GM23338 (cell line): ENCODE measurements at regions not wholly inside any gene's neighbourhood (a gene's known extent, or its start where the extent isn't known, plus 50 kb on each side); places are given as distances from the start of the nearest gene placed in this dataset.

Experiments used
- ATAC-seq: fragments of 200-7000 bp; cut with Tn5 transposase; 3 replicates; pipeline ENCODE4 v1.9.1; 2020
- DNase-seq: peaks from one replicate; pipeline ENCODE4 v3.0.0-alpha.2; 2015; ENCODE audit warnings: low spot score
- H2AFZ ChIP-seq: fragments of 200-600 bp; sonication (generic); 2 replicates; pipeline ENCODE4 v1.8.0; 2016; ENCODE audit warnings: antibody characterized with exemption, mild to moderate bottlenecking, moderate library complexity
- H3F3A ChIP-seq: fragments of 200-600 bp; sonication (generic); replicated peaks from 2 replicates; pipeline ENCODE4 v1.8.0; 2017; ENCODE audit warnings: antibody characterized with exemption, mixed run types, low read depth
- H3K27ac ChIP-seq: fragments of 200-600 bp; sonication (generic); 2 replicates; pipeline ENCODE4 v1.6.1; 2016; ENCODE audit warnings: low read depth
- H3K27me3 ChIP-seq: fragments of 200-600 bp; sonication (generic); 2 replicates; pipeline ENCODE4 v1.8.0; 2016; ENCODE audit warnings: mild to moderate bottlenecking, mixed run types, moderate library complexity; ENCODE audit not compliant: insufficient read depth
- H3K36me3 ChIP-seq: fragments of 200-600 bp; sonication (generic); 2 replicates; pipeline ENCODE4 v1.8.0; 2016; ENCODE audit warnings: mild to moderate bottlenecking; ENCODE audit not compliant: insufficient read depth
- H3K4me1 ChIP-seq: fragments of 200-600 bp; sonication (generic); 2 replicates; pipeline ENCODE4 v1.8.0; 2016; ENCODE audit warnings: mild to moderate bottlenecking, moderate library complexity; ENCODE audit not compliant: insufficient read depth
- H3K4me2 ChIP-seq: fragments of 200-600 bp; sonication (generic); 2 replicates; pipeline ENCODE4 v1.7.1; 2017; ENCODE audit warnings: mixed run types
- H3K4me3 ChIP-seq: fragments of 200-600 bp; sonication (generic); 2 replicates; pipeline ENCODE4 v1.6.1; 2016; ENCODE audit warnings: mixed run types
- H3K79me2 ChIP-seq: fragments of 200-600 bp; sonication (generic); replicated peaks from 2 replicates; pipeline ENCODE4 v1.8.0; 2017; ENCODE audit warnings: mild to moderate bottlenecking; ENCODE audit not compliant: insufficient read depth
- H3K9me2 ChIP-seq: fragments of 200-600 bp; sonication (generic); 2 replicates; pipeline ENCODE4 v1.8.0; 2017; ENCODE audit not compliant: insufficient read depth
- H4K20me1 ChIP-seq: fragments of 200-600 bp; sonication (generic); replicated peaks from 2 replicates; pipeline ENCODE4 v1.8.0; 2017; ENCODE audit warnings: mild to moderate bottlenecking; ENCODE audit not compliant: insufficient read depth
- H3K27ac Mint-ChIP-seq: 2 replicates; pipeline ENCODE4 v1.8.0; 2020; ENCODE audit warnings: inconsistent platforms, mild to moderate bottlenecking, moderate library complexity, mixed read lengths
- H3K27me3 Mint-ChIP-seq: 3 replicates; pipeline ENCODE4 v1.8.0; 2022; ENCODE audit warnings: low read depth, mild to moderate bottlenecking, moderate library complexity, mixed read lengths, inconsistent platforms; ENCODE audit not compliant: insufficient read depth, poor library complexity
- H3K36me3 Mint-ChIP-seq: 3 replicates; pipeline ENCODE4 v1.8.0; 2021; ENCODE audit warnings: low read depth, mild to moderate bottlenecking, inconsistent platforms, moderate library complexity, mixed read lengths
- H3K4me1 Mint-ChIP-seq: 3 replicates; pipeline ENCODE4 v1.8.0; 2020; ENCODE audit warnings: mild to moderate bottlenecking, inconsistent platforms, mixed read lengths
- H3K4me3 Mint-ChIP-seq: 3 replicates; pipeline ENCODE4 v1.8.0; 2021; ENCODE audit warnings: moderate library complexity, mild to moderate bottlenecking, inconsistent platforms, mixed read lengths
- H3K9me3 Mint-ChIP-seq: 3 replicates; pipeline ENCODE4 v1.8.0; 2020; ENCODE audit warnings: moderate library complexity, mild to moderate bottlenecking, inconsistent platforms, mixed read lengths
- CTCF ChIP-seq, 2 experiments: fragments of 200-600 bp in 1 of 2; sonication (generic) in 1 of 2; conservative IDR thresholded peaks; 2 replicates each; pipeline versions ENCODE4 v1.5.1 to v1.6.1; 2016 to 2017; ENCODE audit warnings: antibody characterized with exemption in 2 of 2, low read depth in 2 of 2, mild to moderate bottlenecking in 2 of 2, moderate library complexity in 1 of 2
- EZH2 ChIP-seq: fragments of 200-600 bp; sonication (generic); IDR thresholded peaks from one replicate; pipeline ENCODE4 v1.8.0; 2017; ENCODE audit warnings: antibody characterized with exemption, mild to moderate bottlenecking, low read depth; ENCODE audit not compliant: unreplicated experiment
- EZH2phosphoT487 ChIP-seq: fragments of 200-600 bp; sonication (generic); IDR thresholded peaks from one replicate; pipeline ENCODE4 v1.8.1; 2018; ENCODE audit warnings: antibody characterized with exemption; ENCODE audit not compliant: unreplicated experiment
- NANOG ChIP-seq: IDR thresholded peaks from 2 replicates; pipeline ENCODE4 v1.6.1; 2016; ENCODE audit warnings: antibody characterized with exemption, borderline replicate concordance
- STAT1 ChIP-seq: IDR thresholded peaks from one replicate; pipeline ENCODE4 v1.6.1; 2016; ENCODE audit warnings: antibody characterized with exemption; ENCODE audit not compliant: unreplicated experiment
- ZNF114 ChIP-seq: fragments of 250-450 bp; sonication (Bioruptor Pico); IDR thresholded peaks from 2 replicates; pipeline ENCODE4 v1.5.0; 2020; ENCODE audit warnings: mild to moderate bottlenecking, moderate library complexity
- ZNF331 ChIP-seq: fragments of 250-450 bp; sonication (Bioruptor Pico); IDR thresholded peaks from 2 replicates; pipeline ENCODE4 v1.5.0; 2020; ENCODE audit warnings: low read depth, mild to moderate bottlenecking, moderate library complexity

DNA sequence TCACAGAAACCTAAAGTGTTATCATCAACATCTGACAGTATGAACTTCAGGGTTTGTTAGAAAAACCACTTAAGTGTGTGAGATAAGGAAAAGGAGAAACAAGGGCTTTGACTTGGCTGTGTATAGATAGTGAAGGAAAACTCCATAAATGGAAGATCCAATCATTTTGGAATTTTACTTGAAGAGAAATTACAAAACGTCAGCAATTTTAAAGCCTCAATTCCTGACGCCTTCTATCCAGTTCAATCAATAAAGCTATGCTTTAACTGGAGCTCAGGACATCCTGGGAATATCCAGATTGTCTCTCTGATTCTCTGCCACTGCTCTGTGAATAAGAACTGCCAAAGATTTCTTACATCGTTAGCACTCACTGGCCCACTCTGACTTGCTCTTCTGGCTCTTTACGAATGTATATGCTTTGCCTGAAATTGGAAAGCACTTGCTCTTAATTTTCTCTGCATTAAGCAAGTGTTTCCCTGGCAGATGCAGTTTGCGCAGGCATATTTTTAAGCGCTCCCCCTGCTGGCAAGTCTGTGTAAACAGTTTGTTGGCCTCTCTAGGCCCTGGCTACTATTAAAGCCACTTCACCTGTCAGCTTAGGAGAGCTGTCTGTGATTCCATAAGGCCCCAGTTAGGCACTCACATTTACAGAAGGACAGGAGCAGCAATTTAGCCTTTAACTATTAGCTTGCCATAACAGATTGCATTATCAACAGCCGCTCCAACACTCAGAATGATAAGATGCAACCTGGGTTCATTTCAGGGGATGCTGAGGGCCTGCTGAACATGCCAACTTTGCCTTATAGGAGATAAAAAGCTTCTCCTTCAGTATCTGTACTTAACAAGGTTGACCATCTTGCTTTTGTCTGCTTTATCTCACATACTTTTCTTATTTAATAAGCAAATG, 251.4 kb upstream of the DDX53 start:
- Mint-ChIP-seq H3K27me3 (no peaks in the 10 kb centered on the region), H3K9me3 (no peaks in the 10 kb centered on the region), H3K4me1 (no peaks in the 10 kb centered on the region), H3K36me3 (no peaks in the 10 kb centered on the region), H3K4me3 (no peak overlapping the region), H3K27ac (no peak overlapping the region)
- Histone ChIP-seq H3K27me3 (no peaks in the 10 kb centered on the region), H3K4me3 (no peak overlapping the region), H3F3A (no peaks in the 10 kb centered on the region), H3K79me2 (no peaks in the 10 kb centered on the region), H3K36me3 (no peaks in the 10 kb centered on the region), H3K4me2 (no peak overlapping the region), H2AFZ (no peak overlapping the region), H3K4me1 (no peaks in the 10 kb centered on the region), H3K27ac (no peak overlapping the region), H4K20me1 (no peaks in the 10 kb centered on the region), H3K9me2 (no peaks in the 10 kb centered on the region)
- peak; percentile 82 for ATAC-seq
- TF ChIP-seq CTCF (conservative IDR thresholded peaks at IDR 0.05; ENCODE audit: low read depth in 2 of 2): peak; percentile 65 to 68
- TF ChIP-seq ZNF331 (CRISPR knock-in tag): no peak
- peak; percentile 54 for DNase-seq

DNA sequence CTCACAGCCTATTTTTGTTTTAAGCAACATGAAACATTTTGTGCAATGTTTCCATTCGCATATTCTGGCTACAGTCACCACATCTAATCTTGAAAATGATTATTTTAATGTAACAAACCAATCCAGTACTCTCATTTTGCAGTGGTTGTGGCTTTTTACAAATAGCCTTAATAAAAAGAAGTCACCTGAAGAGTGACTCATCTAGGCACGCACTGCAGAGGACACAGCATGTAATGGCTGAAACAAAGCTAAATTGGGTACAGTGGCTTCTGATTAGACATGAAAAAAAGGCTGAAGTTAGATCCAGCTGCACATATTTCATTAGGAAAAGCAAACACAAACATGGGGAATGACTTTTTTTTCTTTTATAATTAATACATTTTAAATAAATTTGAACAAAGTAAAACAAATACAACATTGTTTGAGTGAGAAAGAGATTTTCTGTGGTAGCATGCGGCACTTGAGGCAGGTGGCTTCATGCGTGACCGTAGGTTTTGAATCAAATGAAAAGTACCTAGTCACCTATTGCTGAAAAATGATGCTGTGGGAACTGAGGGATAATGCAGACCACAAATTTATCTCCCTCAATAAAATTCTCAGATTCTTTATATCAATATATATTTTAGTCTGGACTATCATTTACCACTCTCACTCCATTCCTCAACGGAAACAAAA, 240.8 kb upstream of the DDX53 start:
- no peaks in the 10 kb centered on the region for H3K36me3 ChIP-seq
- no peaks in the 10 kb centered on the region for H4K20me1 ChIP-seq
- H3K4me1 ChIP-seq: no peaks in the 10 kb centered on the region
- H3K4me2 ChIP-seq: no peak overlapping the region
- Mint-ChIP-seq H3K36me3 (no peaks in the 10 kb centered on the region), H3K4me3 (no peak overlapping the region), H3K27ac (no peak overlapping the region), H3K27me3 (no peaks in the 10 kb centered on the region), H3K9me3 (no peaks in the 10 kb centered on the region), H3K4me1 (no peaks in the 10 kb centered on the region)
- DNase-seq (no peak), ATAC-seq (no peak)
- H3F3A ChIP-seq: no peaks in the 10 kb centered on the region
- no peak overlapping the region for H3K4me3 ChIP-seq
- H3K9me2 ChIP-seq: no peaks in the 10 kb centered on the region
- TF ChIP-seq STAT1 (no peak), EZH2phosphoT487 (no peak), EZH2 (no peak), NANOG (no peak), ZNF114 (no peak)
- no peak overlapping the region for H2AFZ ChIP-seq
- no peak overlapping the region for H3K27ac ChIP-seq
- H3K79me2 ChIP-seq: no peaks in the 10 kb centered on the region
- H3K27me3 ChIP-seq: no peaks in the 10 kb centered on the region
